ENCODE measurements at regions not wholly inside any gene's neighbourhood (a gene's known extent, or its start where the extent isn't known, plus 50 kb on each side); places are given as distances from the start of the nearest gene placed in this dataset.

GRCh38 chr10:33453081-33454025 lies 118.9 kb upstream of the NRP1 start:
- DNase-seq (ENCODE audit: low read depth in 2 of 3, low spot score in 2 of 3) = no peak

- no peak for DNase-seq (ENCODE audit: low read depth in 2 of 3, low spot score in 2 of 3)
Measured at GRCh38 chr10:33448421-33449140, 114.1 kb upstream of the NRP1 start.

GRCh38 chr10:33441561-33441960 lies 107.1 kb upstream of the NRP1 start:
- no peak for DNase-seq (ENCODE audit: low read depth in 2 of 3, low spot score in 2 of 3)

- no peak for DNase-seq (ENCODE audit: low read depth in 2 of 3, low spot score in 2 of 3)
Measured at GRCh38 chr10:33434933-33435332, 100.5 kb upstream of the NRP1 start.

GRCh38 chr10:33428682-33429081 lies 94.2 kb upstream of the NRP1 start:
- DNase-seq (ENCODE audit: low read depth in 2 of 3, low spot score in 2 of 3) = no peak

GRCh38 chr10:33423154-33423529 lies 88.7 kb upstream of the NRP1 start:
- DNase-seq (ENCODE audit: low read depth in 2 of 3, low spot score in 2 of 3) = no peak

- no peak for DNase-seq (ENCODE audit: low read depth in 2 of 3, low spot score in 2 of 3)
Measured at GRCh38 chr10:33422471-33423153, 88.1 kb upstream of the NRP1 start.

- no peak for DNase-seq (ENCODE audit: low read depth in 2 of 3, low spot score in 2 of 3)
Measured at GRCh38 chr10:33421789-33422462, 87.5 kb upstream of the NRP1 start.

- no peak for DNase-seq (ENCODE audit: low read depth in 2 of 3, low spot score in 2 of 3)
Measured at GRCh38 chr10:33419311-33419710, 84.8 kb upstream of the NRP1 start.

GRCh38 chr10:33418301-33418700 lies 83.8 kb upstream of the NRP1 start:
- no peak for DNase-seq (ENCODE audit: low read depth in 2 of 3, low spot score in 2 of 3)

- DNase-seq (ENCODE audit: low read depth in 2 of 3, low spot score in 2 of 3) = no peak
Measured at GRCh38 chr10:33416691-33417090, 82.2 kb upstream of the NRP1 start.

- no peak for DNase-seq (ENCODE audit: low read depth in 2 of 3, low spot score in 2 of 3)
Measured at GRCh38 chr10:33416209-33416608, 81.7 kb upstream of the NRP1 start.

GRCh38 chr10:33414841-33415240 lies 80.4 kb upstream of the NRP1 start:
- no peak for DNase-seq (ENCODE audit: low read depth in 2 of 3, low spot score in 2 of 3)

- no peak for DNase-seq (ENCODE audit: low read depth in 2 of 3, low spot score in 2 of 3)
Measured at GRCh38 chr10:33412653-33413361, 78.3 kb upstream of the NRP1 start.

- DNase-seq (ENCODE audit: low read depth in 2 of 3, low spot score in 2 of 3) = no peak
Measured at GRCh38 chr10:33412241-33412640, 77.8 kb upstream of the NRP1 start.

- DNase-seq (ENCODE audit: low read depth in 2 of 3, low spot score in 2 of 3) = no peak
Measured at GRCh38 chr10:33410860-33411234, 76.4 kb upstream of the NRP1 start.

GRCh38 chr10:33410096-33410859 lies 75.8 kb upstream of the NRP1 start:
- no peak for DNase-seq (ENCODE audit: low read depth in 2 of 3, low spot score in 2 of 3)

GRCh38 chr10:33406596-33406995 lies 72.1 kb upstream of the NRP1 start:
- DNase-seq (ENCODE audit: low read depth in 2 of 3, low spot score in 2 of 3) = no peak

GRCh38 chr10:33402220-33403073 lies 68.0 kb upstream of the NRP1 start:
- no peak for DNase-seq (ENCODE audit: low read depth in 2 of 3, low spot score in 2 of 3)
